Upper lobe of right lung (tissue), 1 donor: ENCODE measurements at regions not wholly inside any gene's neighbourhood (a gene's known extent, or its start where the extent isn't known, plus 50 kb on each side); places are given as distances from the start of the nearest gene placed in this dataset.

Experiments used
- ATAC-seq: fragments of 200-7000 bp; cut with Tn5 transposase; one replicate; pipeline ENCODE4 v1.9.1; 2020; ENCODE audit warnings: mild to moderate bottlenecking, moderate library complexity
- DNase-seq: peaks from one replicate; pipeline ENCODE4 v3.0.0-alpha.2; 2020
- H3K27ac ChIP-seq: fragments of 200-600 bp; one replicate; pipeline ENCODE4 v1.8.0; 2022
- H3K27me3 ChIP-seq: fragments of 200-600 bp; one replicate; pipeline ENCODE4 v1.8.0; 2022; ENCODE audit warnings: mild to moderate bottlenecking
- H3K36me3 ChIP-seq: fragments of 200-600 bp; one replicate; pipeline ENCODE4 v1.8.0; 2022
- H3K4me1 ChIP-seq: fragments of 200-600 bp; one replicate; pipeline ENCODE4 v1.8.0; 2022
- H3K4me3 ChIP-seq: fragments of 200-600 bp; one replicate; pipeline ENCODE4 v1.8.0; 2022; ENCODE audit warnings: mild to moderate bottlenecking
- H3K9me3 ChIP-seq: fragments of 200-600 bp; one replicate; pipeline ENCODE4 v1.8.0; 2022
- intact Hi-C: fragments of 100-400 bp; cut with DNase I; formaldehyde crosslinking; loops from one replicate; pipeline ENCODE4 v1.11.0; 2022
- TF ChIP-seq, protein P1 (sequence below): fragments of 200-600 bp; IDR thresholded peaks from one replicate; pipeline ENCODE4 v1.8.0; 2022; ENCODE audit warnings: antibody characterized with exemption
- donor health status: DM: no; HTN: yes; CAD: no; lungs with severe emphysema.

DNA sequence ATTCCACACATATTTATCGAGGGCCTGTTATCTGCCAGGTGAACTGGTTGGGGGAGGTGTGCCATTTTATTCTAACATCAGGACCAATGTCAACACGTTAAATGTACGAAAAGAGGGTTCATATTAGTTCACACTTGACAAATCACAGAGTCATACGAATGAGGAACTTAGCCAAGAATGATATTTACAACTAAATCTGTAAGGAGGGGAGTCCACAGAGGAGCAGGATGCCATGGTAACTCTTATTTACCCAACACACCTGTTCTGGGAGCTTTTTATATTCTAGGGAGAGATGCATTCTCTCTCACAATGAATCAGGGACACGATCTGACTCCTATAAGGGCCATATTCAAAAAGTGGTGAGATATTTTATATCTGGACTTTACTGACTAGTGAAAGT lies 144.1 kb downstream of the CDC42EP3 start:
- H3K9me3 ChIP-seq: no peaks in the 10 kb centered on the region
- H3K36me3 ChIP-seq: no peaks in the 10 kb centered on the region
- no peak for ATAC-seq
- H3K27me3 ChIP-seq: no peaks in the 10 kb centered on the region
- no peak for DNase-seq
- no peak overlapping the region for H3K27ac ChIP-seq
- H3K4me1 ChIP-seq: peaks cover 8% of the 10 kb centered on the region
- TF ChIP-seq, protein P1, sequence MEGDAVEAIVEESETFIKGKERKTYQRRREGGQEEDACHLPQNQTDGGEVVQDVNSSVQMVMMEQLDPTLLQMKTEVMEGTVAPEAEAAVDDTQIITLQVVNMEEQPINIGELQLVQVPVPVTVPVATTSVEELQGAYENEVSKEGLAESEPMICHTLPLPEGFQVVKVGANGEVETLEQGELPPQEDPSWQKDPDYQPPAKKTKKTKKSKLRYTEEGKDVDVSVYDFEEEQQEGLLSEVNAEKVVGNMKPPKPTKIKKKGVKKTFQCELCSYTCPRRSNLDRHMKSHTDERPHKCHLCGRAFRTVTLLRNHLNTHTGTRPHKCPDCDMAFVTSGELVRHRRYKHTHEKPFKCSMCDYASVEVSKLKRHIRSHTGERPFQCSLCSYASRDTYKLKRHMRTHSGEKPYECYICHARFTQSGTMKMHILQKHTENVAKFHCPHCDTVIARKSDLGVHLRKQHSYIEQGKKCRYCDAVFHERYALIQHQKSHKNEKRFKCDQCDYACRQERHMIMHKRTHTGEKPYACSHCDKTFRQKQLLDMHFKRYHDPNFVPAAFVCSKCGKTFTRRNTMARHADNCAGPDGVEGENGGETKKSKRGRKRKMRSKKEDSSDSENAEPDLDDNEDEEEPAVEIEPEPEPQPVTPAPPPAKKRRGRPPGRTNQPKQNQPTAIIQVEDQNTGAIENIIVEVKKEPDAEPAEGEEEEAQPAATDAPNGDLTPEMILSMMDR: no peak
- no peak overlapping the region for H3K4me3 ChIP-seq
- intact Hi-C loops: no loop called here

DNA sequence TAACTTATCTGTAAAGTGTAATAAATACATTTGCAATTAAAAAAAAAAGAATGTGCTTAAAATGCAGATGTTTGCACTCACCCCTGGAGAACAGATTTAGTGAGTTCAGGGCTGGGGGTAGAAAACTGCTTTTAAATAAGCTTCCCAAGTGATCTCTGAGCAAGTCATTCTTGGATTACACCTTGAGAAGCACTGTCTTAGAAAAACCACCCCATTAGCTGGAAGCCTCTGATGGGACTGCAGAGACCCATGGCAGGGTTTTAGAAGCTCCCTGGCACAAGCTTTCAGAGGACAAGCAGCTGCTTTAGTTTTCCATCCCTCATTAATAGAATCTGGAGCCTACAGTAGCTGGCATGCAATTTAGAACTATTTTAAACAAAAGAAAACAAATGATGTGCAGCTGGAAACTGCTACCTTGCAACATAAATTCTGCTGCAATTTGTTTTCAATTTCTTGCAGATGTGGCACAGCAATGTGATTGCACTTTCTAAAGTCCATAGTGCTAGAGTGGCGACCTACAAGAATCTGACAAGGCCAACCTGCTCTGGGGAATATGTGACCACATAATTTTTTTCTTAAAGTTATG lies 141.5 kb downstream of the CDC42EP3 start:
- intact Hi-C loops: no loop called here
- no peaks in the 10 kb centered on the region for H3K4me1 ChIP-seq
- no peak overlapping the region for H3K4me3 ChIP-seq
- TF ChIP-seq, protein P1: no peak
- H3K36me3 ChIP-seq: no peaks in the 10 kb centered on the region
- H3K27me3 ChIP-seq: no peaks in the 10 kb centered on the region
- no peak overlapping the region for H3K27ac ChIP-seq
- ATAC-seq: no peak
- DNase-seq: no peak
- H3K9me3 ChIP-seq: no peaks in the 10 kb centered on the region

DNA sequence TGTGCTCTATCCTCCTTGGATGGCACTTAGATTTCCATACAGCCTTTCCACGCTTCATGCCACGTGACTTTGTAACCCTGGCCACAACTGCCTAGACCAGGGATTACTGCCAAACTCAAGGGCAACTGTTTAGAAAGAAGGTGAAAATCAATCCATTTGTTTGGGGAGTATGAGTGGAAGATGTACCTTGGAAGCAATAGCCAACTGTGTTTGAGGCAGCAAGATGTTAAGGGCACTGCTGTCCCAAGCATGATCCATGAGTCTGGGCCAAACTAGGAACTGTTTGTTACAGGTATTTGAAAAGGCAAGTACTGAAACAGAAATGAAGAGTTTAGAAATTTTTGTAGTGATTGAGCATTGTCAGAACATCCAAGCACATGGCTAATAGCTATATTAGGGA lies 138.9 kb downstream of the CDC42EP3 start:
- no peak overlapping the region for H3K27ac ChIP-seq
- TF ChIP-seq, protein P1: no peak
- no peaks in the 10 kb centered on the region for H3K27me3 ChIP-seq
- H3K36me3 ChIP-seq: no peaks in the 10 kb centered on the region
- ATAC-seq: no peak
- H3K4me3 ChIP-seq: no peak overlapping the region
- DNase-seq: no peak
- H3K4me1 ChIP-seq: no peaks in the 10 kb centered on the region
- intact Hi-C loops: no loop called here
- H3K9me3 ChIP-seq: no peaks in the 10 kb centered on the region

DNA sequence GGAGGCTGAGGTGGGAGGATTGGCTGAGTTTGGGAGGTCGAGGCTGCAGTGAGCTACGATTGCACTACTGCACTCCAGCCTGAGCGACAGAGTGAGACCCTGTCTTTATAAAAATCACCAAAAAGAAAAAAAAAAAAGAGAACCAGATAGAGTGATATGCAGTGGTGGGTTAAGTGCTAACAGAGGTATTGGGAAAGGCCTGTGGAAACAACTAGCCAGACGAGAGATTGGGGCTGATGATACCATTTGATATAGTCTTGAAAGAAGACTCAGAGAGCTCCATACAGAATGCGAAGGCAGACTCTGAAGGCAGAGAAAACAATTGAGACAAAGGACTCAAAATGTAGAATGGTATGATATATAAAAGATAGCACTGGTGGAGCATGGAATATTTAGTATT lies 134.1 kb downstream of the CDC42EP3 start:
- ATAC-seq: no peak
- Histone ChIP-seq H3K36me3 (no peaks in the 10 kb centered on the region), H3K27ac (no peak overlapping the region), H3K4me1 (no peaks in the 10 kb centered on the region), H3K4me3 (no peak overlapping the region), H3K27me3 (no peaks in the 10 kb centered on the region), H3K9me3 (no peaks in the 10 kb centered on the region)
- TF ChIP-seq, protein P1: no peak
- intact Hi-C loops: no loop called here
- no peak for DNase-seq

DNA sequence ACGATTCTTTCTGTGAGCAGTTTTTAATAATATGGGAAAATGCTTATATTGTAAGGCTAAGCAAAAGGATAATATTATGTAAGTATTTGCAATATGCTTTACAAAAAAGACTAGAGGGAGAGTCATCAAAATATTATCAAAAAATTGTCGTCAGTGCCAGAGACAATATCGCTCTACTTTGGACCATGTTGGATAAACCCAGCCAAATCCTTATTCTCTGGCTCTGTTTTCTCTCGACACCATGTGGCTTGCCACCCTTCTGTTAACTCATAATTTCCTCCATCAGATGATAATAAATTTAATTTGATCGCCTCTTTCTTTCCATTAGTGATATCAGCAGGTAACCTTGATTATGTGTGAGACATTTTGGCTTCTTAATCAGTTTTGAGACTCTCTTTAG lies 129.9 kb downstream of the CDC42EP3 start:
- TF ChIP-seq, protein P1: no peak
- ATAC-seq: no peak
- Histone ChIP-seq H3K9me3 (no peaks in the 10 kb centered on the region), H3K4me1 (no peaks in the 10 kb centered on the region), H3K4me3 (no peak overlapping the region), H3K27me3 (no peaks in the 10 kb centered on the region), H3K27ac (no peak overlapping the region), H3K36me3 (no peaks in the 10 kb centered on the region)
- no peak for DNase-seq
- intact Hi-C loops: no loop called here

DNA sequence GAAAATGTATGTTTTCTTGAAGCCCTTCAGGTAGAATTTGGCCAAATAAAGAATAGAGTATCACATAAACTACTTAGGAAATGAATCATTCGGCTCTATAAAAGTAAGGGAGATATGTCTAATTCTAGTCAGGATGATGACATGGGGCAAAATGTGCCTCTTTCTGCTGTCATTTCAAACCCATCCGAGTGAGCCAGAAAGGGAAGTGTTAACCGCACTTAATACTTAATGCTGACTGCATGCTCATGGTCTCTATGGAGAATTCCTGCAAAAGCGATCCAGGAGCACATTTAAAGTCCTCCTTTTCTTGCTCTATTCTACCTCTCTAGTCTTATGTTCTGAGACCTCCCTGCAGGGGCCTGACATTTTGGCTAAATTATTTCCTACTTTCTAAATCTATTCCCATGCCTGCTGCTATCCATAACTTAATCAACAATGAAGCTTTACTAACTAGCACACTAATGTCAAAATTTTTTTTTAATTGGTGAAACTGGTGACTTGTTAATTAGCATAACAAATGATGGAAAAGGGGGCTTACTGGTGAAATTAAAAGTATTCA lies 127.4 kb downstream of the CDC42EP3 start:
- TF ChIP-seq, protein P1: no peak
- H3K27me3 ChIP-seq: no peaks in the 10 kb centered on the region
- H3K4me3 ChIP-seq: no peak overlapping the region
- no peaks in the 10 kb centered on the region for H3K4me1 ChIP-seq
- no peak for DNase-seq
- intact Hi-C loops: no loop called here
- ATAC-seq: no peak
- no peak overlapping the region for H3K27ac ChIP-seq
- no peaks in the 10 kb centered on the region for H3K36me3 ChIP-seq
- no peaks in the 10 kb centered on the region for H3K9me3 ChIP-seq
